Endothelial cell of umbilical vein (primary cell): ENCODE measurements at regions not wholly inside any gene's neighbourhood (a gene's known extent, or its start where the extent isn't known, plus 50 kb on each side); places are given as distances from the start of the nearest gene placed in this dataset.

ENCODE experiments used
- BruUV-seq: library from RNA; stranded (reverse); fragments of 400-500 nt; replicated peaks from 2 replicates; lab custom pipeline; 2021; lab: Mats Ljungman, UMichigan
- CTCF ChIA-PET: fragments of 300-600, 350-600 bp; sonication (Branson Sonifier 250); formaldehyde crosslinking; loops from one replicate; lab custom pipeline; 2021; ENCODE audit warnings: antibody characterized with exemption, inconsistent platforms; lab: Charles Lee
- POLR2A ChIA-PET: fragments of 300-600, 350-600 bp; sonication (Branson Sonifier 250); formaldehyde crosslinking; loops from one replicate; lab custom pipeline; 2021; ENCODE audit warnings: antibody characterized with exemption, inconsistent platforms; lab: Charles Lee
- DNase-seq: peaks from one replicate; pipeline ENCODE4 v3.0.0-alpha.2; 2011; ENCODE audit warnings: low read depth, low spot score
- FAIRE-seq: peaks from 2 replicates; lab custom pipeline; 2011; peaks lifted over from hg19 to GRCh38; lab: Jason Lieb, UNC
- H2AFZ ChIP-seq: 2 replicates; pipeline ENCODE4 v1.6.0; 2012; ENCODE audit warnings: low read depth, low read length, control low read depth, inconsistent platforms
- H3K27ac ChIP-seq: 2 replicates; pipeline ENCODE4 v1.5.1; 2011; ENCODE audit warnings: low read depth, mild to moderate bottlenecking, control low read depth, low read length, moderate library complexity; ENCODE audit not compliant: insufficient read depth
- H3K27me3 ChIP-seq, 2 experiments: 2 replicates each; pipeline versions ENCODE4 v1.6.0 to v1.6.1; 2011; ENCODE audit warnings: low read length in 2 of 2, mixed read lengths in 1 of 2; ENCODE audit not compliant: control insufficient read depth in 2 of 2, insufficient read depth in 2 of 2
- H3K36me3 ChIP-seq, 2 experiments: 2 replicates in 1 of 2; 3 replicates in 1 of 2; pipeline ENCODE4 v1.5.1; 2011; ENCODE audit warnings: low read length in 2 of 2, mild to moderate bottlenecking in 1 of 2, moderate library complexity in 1 of 2; ENCODE audit not compliant: control insufficient read depth in 2 of 2, insufficient read depth in 2 of 2; ENCODE audit errors: extremely low read depth in 1 of 2
- H3K4me1 ChIP-seq: 3 replicates; pipeline ENCODE4 v1.5.1; 2011; ENCODE audit warnings: mild to moderate bottlenecking, low read length; ENCODE audit not compliant: control insufficient read depth, insufficient read depth; ENCODE audit errors: extremely low read depth
- H3K4me2 ChIP-seq: 2 replicates; pipeline ENCODE4 v1.6.1; 2011; ENCODE audit warnings: low read length, control low read depth, mixed read lengths; ENCODE audit not compliant: insufficient read depth
- H3K4me3 ChIP-seq, 3 experiments: fragments of 200-600 bp in 1 of 3; sonication (generic), shearing (Covaris generic) in 1 of 3; replicated peaks in 1 of 3; 2 replicates each; pipeline ENCODE4 v1.5.1; 2011 to 2016; ENCODE audit warnings: control low read depth in 3 of 3, low read length in 3 of 3, mild to moderate bottlenecking in 2 of 3, inconsistent platforms in 1 of 3, low read depth in 1 of 3, moderate library complexity in 1 of 3; ENCODE audit not compliant: insufficient read depth in 1 of 3
- H3K79me2 ChIP-seq: 2 replicates; pipeline ENCODE4 v1.6.0; 2012; ENCODE audit warnings: low read length, inconsistent platforms; ENCODE audit not compliant: control insufficient read depth, insufficient read depth
- H3K9ac ChIP-seq: replicated peaks from 2 replicates; pipeline ENCODE3; 2011; ENCODE audit warnings: low read length, control low read depth; ENCODE audit not compliant: insufficient read depth; ENCODE audit errors: extremely low read depth
- H3K9me1 ChIP-seq: replicated peaks from 3 replicates; pipeline ENCODE4 v1.6.0; 2011; ENCODE audit warnings: mild to moderate bottlenecking, low read length; ENCODE audit not compliant: control insufficient read depth, insufficient read depth; ENCODE audit errors: extremely low read depth
- H3K9me3 ChIP-seq: replicated peaks from 2 replicates; pipeline ENCODE4 v1.5.1; 2012; ENCODE audit warnings: low read length, inconsistent platforms; ENCODE audit not compliant: control insufficient read depth, insufficient read depth
- H4K20me1 ChIP-seq: replicated peaks from 2 replicates; pipeline ENCODE3; 2011; ENCODE audit warnings: mild to moderate bottlenecking, low read length; ENCODE audit not compliant: control insufficient read depth, insufficient read depth; ENCODE audit errors: extremely low read depth
- EZH2 ChIP-seq: IDR thresholded peaks from 2 replicates; pipeline ENCODE4 v1.6.1; 2012; ENCODE audit warnings: borderline replicate concordance, low read depth, mild to moderate bottlenecking, moderate library complexity, low read length, inconsistent platforms; ENCODE audit not compliant: severe bottlenecking
- FOS ChIP-seq: IDR thresholded peaks from 2 replicates; pipeline ENCODE4 v1.6.1; 2011; ENCODE audit warnings: mild to moderate bottlenecking, low read length, moderate library complexity, borderline replicate concordance; ENCODE audit not compliant: insufficient read depth
- GATA2 ChIP-seq: IDR thresholded peaks from 2 replicates; pipeline ENCODE4 v1.7.0; 2011; ENCODE audit warnings: low read depth, mild to moderate bottlenecking, moderate library complexity, mixed read lengths, low read length; ENCODE audit not compliant: insufficient read length, insufficient read depth
- JUN ChIP-seq: IDR thresholded peaks from 2 replicates; pipeline ENCODE4 v1.6.1; 2011; ENCODE audit warnings: borderline replicate concordance, low read depth; ENCODE audit not compliant: insufficient read length, insufficient read depth
- MYC ChIP-seq: IDR thresholded peaks from one replicate; pipeline ENCODE4 v1.6.1; 2011; ENCODE audit warnings: mild to moderate bottlenecking, low read depth, low read length
- POLR2A ChIP-seq: IDR thresholded peaks from 2 replicates; pipeline ENCODE4 v1.6.1; 2012; ENCODE audit warnings: low read depth, mild to moderate bottlenecking, control low read depth, low read length
- POLR2AphosphoS5 ChIP-seq: IDR thresholded peaks from 2 replicates; pipeline ENCODE4 v1.6.1; 2012; ENCODE audit warnings: low read depth, mild to moderate bottlenecking, control low read depth, low read length, moderate library complexity; ENCODE audit not compliant: insufficient read depth
- dilution Hi-C: fragments of 300-500 bp; cut with MboI; formaldehyde crosslinking; loops from one replicate; pipeline ENCODE4 v1.15.0; 2019; ENCODE audit warnings: low sequenced_read_pairs; ENCODE audit not compliant: extremely low pct_ligation_motif_present
- intact Hi-C: fragments of 100-400 bp; cut with micrococcal nuclease; formaldehyde crosslinking; loops from one replicate; pipeline ENCODE4 v1.10.0; 2022
- TF ChIP-seq, protein P1 (sequence below), 2 donors: IDR thresholded peaks; 1 replicate in 1 of 2; 2 replicates in 1 of 2; pipeline ENCODE4 v1.5.1; 2011; ENCODE audit warnings: low read length in 2 of 2, mild to moderate bottlenecking in 2 of 2, moderate library complexity in 2 of 2, control low read depth in 1 of 2, inconsistent platforms in 1 of 2, low read depth in 1 of 2; ENCODE audit not compliant: insufficient read depth in 1 of 2; ENCODE audit errors: extremely low read depth in 1 of 2
- TF ChIP-seq, protein P2 (sequence below): IDR thresholded peaks from 2 replicates; pipeline ENCODE4 v1.6.1; 2011; ENCODE audit not compliant: insufficient read depth, insufficient read length

DNA sequence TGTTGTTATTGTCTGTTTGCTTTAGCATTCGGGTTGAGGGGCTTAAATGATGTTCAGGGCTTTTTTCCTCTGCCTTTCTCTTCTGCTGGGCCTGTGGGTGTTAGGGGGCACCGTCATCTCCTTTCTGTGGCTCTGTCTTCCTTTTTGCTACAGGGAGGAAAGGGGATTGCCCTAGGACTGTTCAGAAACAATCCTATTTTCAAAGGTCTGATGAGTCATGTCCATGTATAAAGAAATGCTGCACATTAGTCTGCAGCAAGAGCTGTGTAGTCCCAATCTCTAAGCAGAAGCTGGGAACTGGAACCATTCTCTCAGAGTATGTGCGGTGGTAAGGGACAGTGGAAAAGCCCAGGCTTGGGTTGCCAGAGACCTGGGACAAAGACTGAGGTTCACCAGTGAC, 462.3 kb downstream of the OMA1 start:
- DNase-seq (no peak), FAIRE-seq (no peak)
- Histone ChIP-seq H3K36me3 (no peaks in the 10 kb centered on the region), H3K27me3 (no peaks in the 10 kb centered on the region), H3K9me3 (peaks cover 2% of the 10 kb centered on the region), H2AFZ (no peak overlapping the region), H3K4me3 (no peak overlapping the region), H4K20me1 (no peaks in the 10 kb centered on the region), H3K27ac (no peak overlapping the region), H3K79me2 (no peaks in the 10 kb centered on the region), H3K9ac (no peak overlapping the region), H3K4me1 (no peaks in the 10 kb centered on the region), H3K4me2 (no peak overlapping the region), H3K9me1 (no peaks in the 10 kb centered on the region)
- TF ChIP-seq MYC: no peak
- TF ChIP-seq, protein P1, sequence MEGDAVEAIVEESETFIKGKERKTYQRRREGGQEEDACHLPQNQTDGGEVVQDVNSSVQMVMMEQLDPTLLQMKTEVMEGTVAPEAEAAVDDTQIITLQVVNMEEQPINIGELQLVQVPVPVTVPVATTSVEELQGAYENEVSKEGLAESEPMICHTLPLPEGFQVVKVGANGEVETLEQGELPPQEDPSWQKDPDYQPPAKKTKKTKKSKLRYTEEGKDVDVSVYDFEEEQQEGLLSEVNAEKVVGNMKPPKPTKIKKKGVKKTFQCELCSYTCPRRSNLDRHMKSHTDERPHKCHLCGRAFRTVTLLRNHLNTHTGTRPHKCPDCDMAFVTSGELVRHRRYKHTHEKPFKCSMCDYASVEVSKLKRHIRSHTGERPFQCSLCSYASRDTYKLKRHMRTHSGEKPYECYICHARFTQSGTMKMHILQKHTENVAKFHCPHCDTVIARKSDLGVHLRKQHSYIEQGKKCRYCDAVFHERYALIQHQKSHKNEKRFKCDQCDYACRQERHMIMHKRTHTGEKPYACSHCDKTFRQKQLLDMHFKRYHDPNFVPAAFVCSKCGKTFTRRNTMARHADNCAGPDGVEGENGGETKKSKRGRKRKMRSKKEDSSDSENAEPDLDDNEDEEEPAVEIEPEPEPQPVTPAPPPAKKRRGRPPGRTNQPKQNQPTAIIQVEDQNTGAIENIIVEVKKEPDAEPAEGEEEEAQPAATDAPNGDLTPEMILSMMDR (IDR thresholded peaks at IDR 0.05; ENCODE audit: extremely low read depth in 1 of 2, insufficient read depth in 1 of 2, low read depth in 1 of 2, low read length in 2 of 2): no peak
- TF ChIP-seq, protein P2, sequence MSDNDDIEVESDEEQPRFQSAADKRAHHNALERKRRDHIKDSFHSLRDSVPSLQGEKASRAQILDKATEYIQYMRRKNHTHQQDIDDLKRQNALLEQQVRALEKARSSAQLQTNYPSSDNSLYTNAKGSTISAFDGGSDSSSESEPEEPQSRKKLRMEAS: no peak
- no peak for TF ChIP-seq GATA2
- TF ChIP-seq JUN: no peak
- no peak for TF ChIP-seq FOS
- TF ChIP-seq POLR2A: no peak
- no peak for TF ChIP-seq EZH2
- no peak for TF ChIP-seq POLR2AphosphoS5
- BruUV-seq: no TSS peak
- dilution Hi-C loops: no loop called here
- intact Hi-C loops: no loop called here
- CTCF ChIA-PET: no interaction called here
- POLR2A ChIA-PET: no interaction called here
